ENCODE measurements at regions not wholly inside any gene's neighbourhood (a gene's known extent, or its start where the extent isn't known, plus 50 kb on each side); places are given as distances from the start of the nearest gene placed in this dataset.

DNA sequence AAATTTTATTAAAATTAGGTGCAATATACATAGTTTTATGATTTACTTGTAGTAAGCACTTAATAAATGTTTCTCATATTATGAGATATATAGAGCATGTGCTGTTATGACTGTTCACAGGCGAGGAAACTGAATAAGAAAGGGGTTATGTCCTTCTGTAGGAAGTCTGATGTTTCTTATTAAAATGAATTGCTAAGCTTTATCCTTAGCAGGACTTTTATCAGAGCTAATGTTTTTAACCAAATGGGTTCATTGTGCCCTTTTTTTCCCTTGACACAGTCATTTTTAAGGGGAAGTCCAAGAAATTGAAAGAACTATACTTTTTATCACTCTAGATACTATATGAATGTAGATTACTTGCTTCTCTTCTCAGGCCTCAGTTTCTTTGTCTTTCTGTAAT lies 285.2 kb downstream of the PTPRC start:
- TF ChIP-seq POLR2AphosphoS5 (IDR thresholded peaks at IDR 0.05; ENCODE audit: borderline replicate concordance, low read depth, low read length) (no peak), EZH2 (IDR thresholded peaks at IDR 0.05) (no peak), FOXP2 (optimal IDR thresholded peaks at IDR 0.05; ENCODE audit: control extremely low read depth, extremely low read length, insufficient read depth) (no peak)

Data from SK-N-MC (cell line).